Stomach (tissue), 4 donors: ENCODE measurements at regions not wholly inside any gene's neighbourhood (a gene's known extent, or its start where the extent isn't known, plus 50 kb on each side); places are given as distances from the start of the nearest gene placed in this dataset.

ENCODE experiments used
- CTCF ChIP-seq, 7 experiments: fragments of 450-650 bp in 4 of 7; fragments of 200-600 bp in 3 of 7; sonication (generic) in 3 of 7; IDR thresholded peaks; one replicate each; pipeline ENCODE4 v1.5.1; 2016 to 2019; ENCODE audit warnings: antibody characterized with exemption in 7 of 7, control low read depth in 2 of 7, mild to moderate bottlenecking in 1 of 7
- POLR2A ChIP-seq, 4 donors: fragments of 450-650 bp; IDR thresholded peaks; one replicate each; pipeline ENCODE4 v1.6.1; 2016; ENCODE audit warnings: antibody characterized with exemption in 4 of 4, control low read depth in 2 of 4, mild to moderate bottlenecking in 1 of 4, moderate library complexity in 1 of 4
- POLR2AphosphoS5 ChIP-seq, 3 donors: sonication (generic); formaldehyde crosslinking; IDR thresholded peaks; one replicate each; pipeline ENCODE4 v1.6.1; 2016; ENCODE audit warnings: antibody characterized with exemption in 3 of 3

- no peak for TF ChIP-seq CTCF (IDR thresholded peaks at IDR 0.05)
- TF ChIP-seq POLR2A (IDR thresholded peaks at IDR 0.05) = no peak
- TF ChIP-seq POLR2AphosphoS5 (IDR thresholded peaks at IDR 0.05) = no peak
Measured at GRCh38 chr12:47321436-47321835, 241.7 kb upstream of the AMIGO2 start.
